Panc1 (cell line): ENCODE measurements at regions not wholly inside any gene's neighbourhood (a gene's known extent, or its start where the extent isn't known, plus 50 kb on each side); places are given as distances from the start of the nearest gene placed in this dataset.

Source experiments
- ATAC-seq: fragments of 200-7000 bp; cut with Tn5 transposase; 2 replicates; pipeline ENCODE4 v1.9.1; 2020; ENCODE audit warnings: mild to moderate bottlenecking, moderate library complexity
- BruUV-seq: library from RNA; stranded (reverse); fragments of 400-500 nt; replicated peaks from 2 replicates; lab custom pipeline; 2021; lab: Mats Ljungman, UMichigan
- CTCF ChIA-PET: fragments of 300-600 bp; sonication (Branson Sonifier 250); formaldehyde crosslinking; loops from one replicate; lab custom pipeline; 2022; ENCODE audit warnings: antibody characterized with exemption; lab: Charles Lee
- POLR2A ChIA-PET: fragments of 300-600 bp; sonication (Branson Sonifier 250); formaldehyde crosslinking; loops from one replicate; lab custom pipeline; 2022; ENCODE audit warnings: antibody characterized with exemption; lab: Charles Lee
- DNase-seq: peaks from one replicate; pipeline ENCODE4 v3.0.0-alpha.2; 2010; ENCODE audit warnings: low read depth, low spot score
- H3K27ac ChIP-seq: 2 replicates; pipeline ENCODE4 v1.5.1; 2011; ENCODE audit warnings: mild to moderate bottlenecking, low read length, inconsistent platforms
- H3K27me3 ChIP-seq: fragments of 200-500 bp; sonication (Bioruptor generic); 2 replicates; pipeline ENCODE4 v1.6.0; 2014; ENCODE audit warnings: low read length, inconsistent platforms; ENCODE audit not compliant: control insufficient read depth, insufficient read depth
- H3K36me3 ChIP-seq: fragments of 200-500 bp; sonication (Bioruptor generic); 2 replicates; pipeline ENCODE4 v1.5.1; 2014; ENCODE audit warnings: inconsistent platforms, mild to moderate bottlenecking, low read length, moderate library complexity; ENCODE audit not compliant: control insufficient read depth, insufficient read depth
- H3K4me1 ChIP-seq: 2 replicates; pipeline ENCODE4 v1.5.1; 2011; ENCODE audit warnings: inconsistent platforms, mild to moderate bottlenecking, low read length, moderate library complexity; ENCODE audit not compliant: control insufficient read depth, insufficient read depth
- H3K4me3 ChIP-seq, 2 experiments: 2 replicates each; pipeline ENCODE4 v1.5.1; 2011 to 2012; ENCODE audit warnings: low read depth in 2 of 2, low read length in 2 of 2, mild to moderate bottlenecking in 2 of 2, inconsistent platforms in 1 of 2, moderate library complexity in 1 of 2
- H3K9me3 ChIP-seq: fragments of 200-500 bp; sonication (Bioruptor generic); 2 replicates; pipeline ENCODE4 v1.5.1; 2014; ENCODE audit warnings: low read depth, mild to moderate bottlenecking, inconsistent platforms, low read length, moderate library complexity; ENCODE audit not compliant: control insufficient read depth, insufficient read depth
- CTCF ChIP-seq: fragments of 450-650 bp; IDR thresholded peaks from 2 replicates; pipeline ENCODE4 v1.5.1; 2017; ENCODE audit warnings: mild to moderate bottlenecking
- POLR2AphosphoS5 ChIP-seq: IDR thresholded peaks from 2 replicates; pipeline ENCODE4 v1.6.1; 2012; ENCODE audit warnings: mild to moderate bottlenecking, low read depth, low read length, moderate library complexity
- REST ChIP-seq, 2 experiments: IDR thresholded peaks; 2 replicates each; pipeline ENCODE4 v1.6.1; 2011 to 2012; ENCODE audit warnings: low read depth in 2 of 2, control low read depth in 1 of 2, low read length in 1 of 2, mild to moderate bottlenecking in 1 of 2, moderate library complexity in 1 of 2; ENCODE audit not compliant: insufficient read depth in 1 of 2
- SIN3A ChIP-seq: IDR thresholded peaks from 2 replicates; pipeline ENCODE4 v1.6.1; 2012; ENCODE audit warnings: low read depth, mild to moderate bottlenecking, low read length, moderate library complexity, borderline replicate concordance; ENCODE audit not compliant: insufficient read depth
- TCF7L2 ChIP-seq: IDR thresholded peaks from 2 replicates; pipeline ENCODE4 v1.6.1; 2011; ENCODE audit warnings: mild to moderate bottlenecking, low read depth, low read length, inconsistent platforms
- in situ Hi-C: cut with HindIII; loops from 2 replicates; pipeline ENCODE4 v1.10.0; 2016; ENCODE audit warnings: low sequenced_read_pairs, low pct_unique_long_range_greater_than_20kb
- intact Hi-C: fragments of 100-400 bp; cut with micrococcal nuclease; formaldehyde crosslinking; loops from one replicate; pipeline ENCODE4 v1.10.0; 2022; ENCODE audit not compliant: unreplicated experiment

DNA sequence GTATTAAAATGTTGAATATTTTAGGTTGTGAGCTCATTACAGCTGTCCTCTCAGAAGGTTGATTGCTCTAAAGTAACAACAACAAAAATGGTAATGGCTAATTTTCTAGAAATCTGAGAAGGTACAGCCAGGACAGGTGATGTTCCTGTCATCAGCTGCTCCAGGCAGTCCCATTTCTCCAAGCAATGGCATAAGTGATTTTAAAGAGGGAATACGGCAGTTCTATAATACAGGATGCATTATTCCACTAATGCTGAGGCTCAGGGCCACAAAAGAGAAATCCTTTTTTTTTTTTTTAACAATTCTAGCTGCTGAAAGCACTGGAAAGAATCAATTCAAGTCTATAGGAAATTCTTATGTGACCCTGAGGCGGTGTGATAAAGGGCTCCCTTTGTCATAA lies 199.9 kb downstream of the PMAIP1 start:
- TF ChIP-seq SIN3A (no peak), TCF7L2 (no peak), CTCF (no peak), REST (IDR thresholded peaks at IDR 0.05; ENCODE audit: insufficient read depth in 1 of 2, low read depth in 2 of 2, low read length in 1 of 2) (no peak), POLR2AphosphoS5 (no peak)
- H3K4me3 ChIP-seq = no peak overlapping the region
- in situ Hi-C loops = no loop called here
- no peak for ATAC-seq
- H3K27me3 ChIP-seq = no peaks in the 10 kb centered on the region
- ChIA-PET POLR2A (no interaction called here), CTCF (interaction anchor here (0.7 kb wide), 1 partner anchor 51 kb away, joined by 3 read pairs; no protein-coding TSS in a partner anchor)
- H3K9me3 ChIP-seq = no peaks in the 10 kb centered on the region
- intact Hi-C loops = no loop called here
- H3K4me1 ChIP-seq = no peaks in the 10 kb centered on the region
- no TSS peak for BruUV-seq
- no peaks in the 10 kb centered on the region for H3K36me3 ChIP-seq
- no peak overlapping the region for H3K27ac ChIP-seq
- DNase-seq = no peak

DNA sequence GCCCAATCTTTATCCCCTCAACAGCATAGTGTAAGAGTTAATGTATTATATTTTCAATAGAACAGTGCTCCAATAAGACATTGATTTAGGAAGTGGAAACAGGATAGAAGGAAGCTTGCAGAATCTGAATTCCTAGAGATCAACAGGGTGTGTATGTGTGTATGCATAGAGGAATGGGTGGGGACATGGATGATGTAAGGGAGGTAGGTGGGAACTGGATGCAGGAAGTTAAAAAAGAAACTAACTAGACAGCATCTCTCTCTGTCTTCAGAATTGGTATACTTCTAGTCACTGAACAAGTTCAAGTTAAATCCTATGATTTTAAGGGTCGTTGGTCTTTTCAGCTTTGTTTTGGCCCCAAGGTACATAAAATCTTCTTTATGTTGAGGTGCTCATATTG lies 196.6 kb downstream of the PMAIP1 start:
- DNase-seq (no peak), ATAC-seq (no peak)
- intact Hi-C loops (no loop called here), in situ Hi-C loops (no loop called here)
- TF ChIP-seq REST (IDR thresholded peaks at IDR 0.05; ENCODE audit: insufficient read depth in 1 of 2, low read depth in 2 of 2, low read length in 1 of 2) (no peak), TCF7L2 (no peak), SIN3A (no peak), CTCF (no peak), POLR2AphosphoS5 (no peak)
- Histone ChIP-seq H3K27ac (no peak overlapping the region), H3K4me3 (no peak overlapping the region), H3K36me3 (no peaks in the 10 kb centered on the region), H3K4me1 (no peaks in the 10 kb centered on the region), H3K27me3 (no peaks in the 10 kb centered on the region), H3K9me3 (no peaks in the 10 kb centered on the region)
- ChIA-PET CTCF (no interaction called here), POLR2A (no interaction called here)
- BruUV-seq = no TSS peak
